Fibroblast of pulmonary artery (primary cell): ENCODE measurements at regions not wholly inside any gene's neighbourhood (a gene's known extent, or its start where the extent isn't known, plus 50 kb on each side); places are given as distances from the start of the nearest gene placed in this dataset.
"Not testable (repeated sequence)": the region's sequence is repeated elsewhere in the genome, so short reads cannot be mapped to it uniquely, and the experiment has no call there.

Source experiments
- DNase-seq: peaks from one replicate; pipeline ENCODE4 v3.0.0-alpha.2; 2010; ENCODE audit warnings: low read depth
- H3K4me3 ChIP-seq: replicated peaks from 2 replicates; pipeline ENCODE4 v1.5.1; 2011; ENCODE audit warnings: low read depth, mild to moderate bottlenecking, control low read depth, low read length, moderate library complexity
- TF ChIP-seq, protein P1 (sequence below): IDR thresholded peaks from 2 replicates; pipeline ENCODE4 v1.5.1; 2011; ENCODE audit warnings: mild to moderate bottlenecking, control low read depth, low read length, inconsistent platforms; ENCODE audit errors: missing control alignments

DNA sequence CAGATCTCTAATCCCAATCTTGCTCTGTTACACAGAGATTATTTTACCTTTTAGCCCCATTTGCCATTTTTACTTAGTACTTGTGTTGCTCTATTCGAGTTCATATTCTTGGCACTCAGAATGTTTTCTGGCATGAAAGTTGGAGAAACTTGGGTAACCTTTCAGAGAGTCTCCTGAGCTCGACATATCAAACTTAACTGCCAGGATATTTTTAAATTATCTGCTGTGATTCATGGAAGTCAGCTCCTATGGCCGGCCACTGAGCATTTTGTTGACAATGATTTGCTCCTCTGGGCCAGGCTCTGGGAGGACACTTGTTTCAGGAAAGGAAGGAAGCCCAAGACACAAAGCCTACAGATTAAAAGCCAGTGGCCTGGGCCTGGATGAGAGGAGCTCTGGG lies 396.7 kb downstream of the TNS3 start:
- DNase-seq: no peak
- no peak overlapping the region for H3K4me3 ChIP-seq
- TF ChIP-seq, protein P1, sequence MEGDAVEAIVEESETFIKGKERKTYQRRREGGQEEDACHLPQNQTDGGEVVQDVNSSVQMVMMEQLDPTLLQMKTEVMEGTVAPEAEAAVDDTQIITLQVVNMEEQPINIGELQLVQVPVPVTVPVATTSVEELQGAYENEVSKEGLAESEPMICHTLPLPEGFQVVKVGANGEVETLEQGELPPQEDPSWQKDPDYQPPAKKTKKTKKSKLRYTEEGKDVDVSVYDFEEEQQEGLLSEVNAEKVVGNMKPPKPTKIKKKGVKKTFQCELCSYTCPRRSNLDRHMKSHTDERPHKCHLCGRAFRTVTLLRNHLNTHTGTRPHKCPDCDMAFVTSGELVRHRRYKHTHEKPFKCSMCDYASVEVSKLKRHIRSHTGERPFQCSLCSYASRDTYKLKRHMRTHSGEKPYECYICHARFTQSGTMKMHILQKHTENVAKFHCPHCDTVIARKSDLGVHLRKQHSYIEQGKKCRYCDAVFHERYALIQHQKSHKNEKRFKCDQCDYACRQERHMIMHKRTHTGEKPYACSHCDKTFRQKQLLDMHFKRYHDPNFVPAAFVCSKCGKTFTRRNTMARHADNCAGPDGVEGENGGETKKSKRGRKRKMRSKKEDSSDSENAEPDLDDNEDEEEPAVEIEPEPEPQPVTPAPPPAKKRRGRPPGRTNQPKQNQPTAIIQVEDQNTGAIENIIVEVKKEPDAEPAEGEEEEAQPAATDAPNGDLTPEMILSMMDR: no peak

GRCh38 chr7:47183862-47184590 lies 397.9 kb downstream of the TNS3 start:
- H3K4me3 ChIP-seq: no peak overlapping the region
- TF ChIP-seq, protein P1: no peak
- DNase-seq: no peak

DNA sequence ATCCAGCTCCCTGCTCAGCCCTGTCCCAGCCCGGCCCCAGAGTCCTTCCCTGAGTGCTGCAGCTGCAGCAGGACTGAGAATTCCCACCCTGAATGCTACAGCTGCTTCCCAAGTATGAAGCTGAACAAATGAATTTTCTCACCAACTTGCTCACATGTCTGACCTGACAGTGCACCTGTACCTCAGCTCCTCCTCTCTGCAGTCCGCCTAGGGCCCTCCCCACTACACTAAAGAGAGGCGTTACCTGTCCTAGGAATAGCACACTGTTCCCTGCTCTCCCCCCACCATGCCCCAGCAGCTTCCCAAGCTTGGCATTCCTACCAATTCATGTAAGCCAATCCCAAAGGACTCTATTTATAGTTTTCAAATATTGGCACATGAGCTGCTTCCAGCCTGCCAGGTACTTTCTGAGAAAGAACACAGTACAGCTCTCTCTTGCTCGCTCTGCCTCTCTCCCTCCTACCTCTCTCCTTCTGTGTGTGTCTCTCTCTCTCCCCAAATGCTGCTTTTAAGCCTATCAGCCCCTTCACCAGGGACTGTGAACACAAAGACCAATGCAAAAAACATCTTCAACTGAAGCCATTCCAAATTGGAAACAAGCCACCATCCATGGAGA lies 400.1 kb downstream of the TNS3 start:
- DNase-seq: no peak
- no peak overlapping the region for H3K4me3 ChIP-seq
- TF ChIP-seq, protein P1: no peak

DNA sequence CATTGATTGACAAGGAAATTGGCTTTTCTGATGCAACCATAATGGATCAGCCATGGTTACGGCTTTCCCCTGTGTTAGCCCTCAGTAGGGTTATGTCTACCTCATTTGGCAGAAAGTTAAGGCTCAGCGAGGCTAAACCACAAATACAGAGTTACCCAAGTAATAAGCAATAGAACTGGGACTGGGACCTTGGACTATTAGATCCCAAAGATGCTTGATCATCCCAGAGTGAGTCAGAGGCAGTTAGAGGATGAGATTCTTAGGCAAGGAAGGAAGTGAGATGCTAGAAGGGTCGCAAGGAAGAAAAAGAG lies 401.4 kb downstream of the TNS3 start:
- no peak for DNase-seq
- no peak overlapping the region for H3K4me3 ChIP-seq
- TF ChIP-seq, protein P1: no peak

DNA sequence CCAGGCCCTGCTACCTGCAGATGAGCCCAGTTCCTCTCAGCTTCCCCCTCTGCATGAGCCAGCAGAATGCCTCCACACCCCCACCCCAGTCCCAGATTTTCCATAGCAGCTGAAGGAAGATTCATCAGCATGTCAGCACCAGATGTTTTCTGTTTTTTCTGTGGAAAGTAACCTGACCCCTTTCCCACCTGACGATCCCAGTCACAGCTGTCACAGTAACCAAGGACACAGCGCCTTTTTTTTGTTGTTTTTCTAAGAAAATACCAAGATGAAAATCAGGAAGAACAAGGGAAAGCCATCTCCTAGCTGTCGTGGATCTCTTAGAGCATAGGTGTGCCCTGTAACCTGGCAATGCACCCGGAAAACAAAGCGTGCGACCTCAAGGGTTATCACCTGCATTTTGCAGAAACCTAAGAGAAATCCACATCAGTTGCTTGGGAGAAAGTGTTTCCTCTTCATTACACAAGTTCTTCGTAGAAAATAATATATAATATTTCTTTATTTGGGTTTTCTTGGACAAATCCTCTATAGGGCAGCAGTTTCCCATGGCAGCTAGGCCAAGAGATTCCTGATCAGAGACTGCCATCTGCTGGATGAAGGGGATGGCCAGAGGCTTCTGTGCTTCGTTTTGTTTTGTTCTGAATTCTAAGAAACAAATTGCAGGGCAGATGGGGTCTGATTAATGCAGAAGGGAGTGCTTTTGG lies 401.9 kb downstream of the TNS3 start:
- TF ChIP-seq, protein P1: peak; percentile 92
- peak; percentile 79 for DNase-seq
- H3K4me3 ChIP-seq: no peak overlapping the region

- not testable (repeated sequence) for H3K4me3 ChIP-seq, DNase-seq
Observed at GRCh38 chr7:47172602-47173539, 409.0 kb downstream of the TNS3 start.

GRCh38 chr7:47170516-47170915 lies 411.4 kb downstream of the TNS3 start:
- TF ChIP-seq, protein P1: peak; percentile 44
- H3K4me3 ChIP-seq: no peak overlapping the region
- peak; percentile 16 for DNase-seq
